GM12875 (cell line): ENCODE measurements at regions not wholly inside any gene's neighbourhood (a gene's known extent, or its start where the extent isn't known, plus 50 kb on each side); places are given as distances from the start of the nearest gene placed in this dataset.

Experiments
- H3K4me3 ChIP-seq: one replicate; pipeline ENCODE4 v1.5.1; 2011; ENCODE audit warnings: low read depth, low read length, control low read depth
- TF ChIP-seq, protein P1 (sequence below): IDR thresholded peaks from 2 replicates; pipeline ENCODE4 v1.5.1; 2011; ENCODE audit warnings: low read depth, mild to moderate bottlenecking, control low read depth, inconsistent platforms, low read length, moderate library complexity, borderline replicate concordance; ENCODE audit not compliant: insufficient read depth

DNA sequence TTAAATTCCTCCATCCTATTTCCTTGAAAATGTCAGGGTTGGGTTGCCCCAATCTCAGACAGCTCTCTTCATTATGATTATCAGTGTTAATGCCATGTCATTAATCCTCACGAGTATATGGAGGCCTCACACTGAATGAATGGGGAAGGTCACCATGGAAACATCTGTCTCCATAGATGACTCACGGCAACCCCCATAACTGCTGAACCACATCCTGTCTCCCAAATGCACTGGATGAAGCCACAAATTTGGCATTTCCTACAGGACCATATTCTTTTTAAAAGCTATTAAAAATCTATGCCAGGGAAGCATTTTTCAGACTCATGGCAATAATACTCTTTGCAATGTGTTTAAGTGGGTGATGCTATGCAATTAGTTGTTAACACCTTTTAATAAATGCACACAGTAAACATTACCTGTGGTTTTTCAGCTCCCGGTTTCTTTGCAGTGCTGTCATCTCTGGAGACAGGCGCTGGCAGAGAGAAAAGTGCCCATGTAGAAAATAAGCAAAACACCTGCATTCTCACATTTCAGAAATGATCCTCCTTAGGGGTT lies 80.1 kb upstream of the PTPRK start:
- H3K4me3 ChIP-seq = no peak overlapping the region
- TF ChIP-seq, protein P1, sequence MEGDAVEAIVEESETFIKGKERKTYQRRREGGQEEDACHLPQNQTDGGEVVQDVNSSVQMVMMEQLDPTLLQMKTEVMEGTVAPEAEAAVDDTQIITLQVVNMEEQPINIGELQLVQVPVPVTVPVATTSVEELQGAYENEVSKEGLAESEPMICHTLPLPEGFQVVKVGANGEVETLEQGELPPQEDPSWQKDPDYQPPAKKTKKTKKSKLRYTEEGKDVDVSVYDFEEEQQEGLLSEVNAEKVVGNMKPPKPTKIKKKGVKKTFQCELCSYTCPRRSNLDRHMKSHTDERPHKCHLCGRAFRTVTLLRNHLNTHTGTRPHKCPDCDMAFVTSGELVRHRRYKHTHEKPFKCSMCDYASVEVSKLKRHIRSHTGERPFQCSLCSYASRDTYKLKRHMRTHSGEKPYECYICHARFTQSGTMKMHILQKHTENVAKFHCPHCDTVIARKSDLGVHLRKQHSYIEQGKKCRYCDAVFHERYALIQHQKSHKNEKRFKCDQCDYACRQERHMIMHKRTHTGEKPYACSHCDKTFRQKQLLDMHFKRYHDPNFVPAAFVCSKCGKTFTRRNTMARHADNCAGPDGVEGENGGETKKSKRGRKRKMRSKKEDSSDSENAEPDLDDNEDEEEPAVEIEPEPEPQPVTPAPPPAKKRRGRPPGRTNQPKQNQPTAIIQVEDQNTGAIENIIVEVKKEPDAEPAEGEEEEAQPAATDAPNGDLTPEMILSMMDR = no peak

DNA sequence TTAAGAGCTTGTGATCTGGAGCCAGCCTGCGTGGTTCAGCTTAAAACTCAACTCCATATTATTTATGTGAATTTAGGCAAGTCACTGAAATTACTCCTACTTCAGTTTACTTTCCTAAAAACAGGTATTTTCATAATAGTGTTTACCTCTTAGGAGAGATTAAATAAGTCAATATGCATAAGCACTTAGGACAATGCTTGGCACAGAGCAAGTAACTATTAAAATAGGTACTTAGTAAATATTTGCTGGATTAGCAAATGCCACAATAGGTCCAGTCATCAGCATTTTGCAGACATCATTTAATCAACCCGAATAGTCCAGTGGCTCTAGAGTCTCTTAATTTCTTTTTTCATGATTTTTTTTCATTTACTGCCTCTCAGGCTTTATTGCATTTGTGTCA lies 78.6 kb upstream of the PTPRK start:
- TF ChIP-seq, protein P1 = no peak
- no peak overlapping the region for H3K4me3 ChIP-seq

DNA sequence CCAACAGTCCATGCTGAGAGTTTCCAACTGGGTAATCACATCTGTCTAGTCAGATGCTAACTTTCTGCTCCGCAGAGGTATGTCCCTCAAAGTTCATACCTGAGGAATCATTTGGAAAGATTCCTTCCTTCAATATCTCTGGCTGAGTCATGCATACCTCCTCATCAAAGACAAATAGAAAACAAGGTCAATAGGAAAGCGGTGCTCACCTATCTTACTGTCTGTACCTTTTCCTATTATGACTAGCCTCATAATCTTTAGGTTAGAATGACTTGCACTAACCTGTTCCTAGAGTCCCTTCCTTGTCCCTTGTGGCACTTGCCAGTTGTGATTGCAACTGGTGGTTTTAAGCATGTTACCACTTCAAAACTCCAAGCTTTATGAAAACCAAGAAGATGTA lies 78.2 kb upstream of the PTPRK start:
- no peak overlapping the region for H3K4me3 ChIP-seq
- TF ChIP-seq, protein P1 = no peak

DNA sequence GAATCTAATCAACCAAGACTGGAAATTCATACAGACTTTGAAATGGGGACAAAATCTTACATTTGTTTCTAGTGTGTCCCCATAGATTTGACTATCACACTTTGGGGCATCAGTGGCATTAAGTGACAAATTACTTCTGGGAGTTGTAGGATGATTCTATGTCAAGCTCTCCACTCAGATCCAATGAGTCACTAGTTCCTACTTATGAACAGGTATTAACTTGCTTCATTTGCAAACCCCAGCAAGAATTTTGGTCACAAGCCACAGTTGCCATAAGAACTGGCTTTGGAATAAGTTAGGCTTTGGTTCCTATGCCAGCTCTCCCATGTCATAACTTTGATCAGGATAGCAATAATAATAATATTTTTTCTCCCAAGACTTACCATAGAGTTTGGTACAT lies 77.6 kb upstream of the PTPRK start:
- TF ChIP-seq, protein P1 = no peak
- no peak overlapping the region for H3K4me3 ChIP-seq

DNA sequence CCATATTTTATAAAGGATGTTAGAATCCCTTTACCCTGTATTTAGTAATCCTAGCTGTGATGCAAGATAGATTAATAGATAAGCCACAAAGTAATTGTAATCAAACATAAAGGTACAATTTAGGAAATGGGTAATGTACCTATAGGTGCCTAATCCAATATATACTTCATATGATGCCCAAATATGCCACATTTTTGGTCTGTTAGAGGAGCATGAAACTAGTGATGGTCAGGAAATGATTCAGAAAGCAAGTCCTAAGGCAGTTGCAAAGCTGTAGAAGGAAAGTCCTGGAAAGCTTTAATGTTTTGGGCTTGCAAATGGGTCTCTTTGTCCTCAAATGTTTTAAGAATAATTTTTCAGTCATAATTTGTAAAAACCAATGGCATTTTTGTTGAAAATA lies 76.6 kb upstream of the PTPRK start:
- H3K4me3 ChIP-seq = no peak overlapping the region
- TF ChIP-seq, protein P1 = no peak

DNA sequence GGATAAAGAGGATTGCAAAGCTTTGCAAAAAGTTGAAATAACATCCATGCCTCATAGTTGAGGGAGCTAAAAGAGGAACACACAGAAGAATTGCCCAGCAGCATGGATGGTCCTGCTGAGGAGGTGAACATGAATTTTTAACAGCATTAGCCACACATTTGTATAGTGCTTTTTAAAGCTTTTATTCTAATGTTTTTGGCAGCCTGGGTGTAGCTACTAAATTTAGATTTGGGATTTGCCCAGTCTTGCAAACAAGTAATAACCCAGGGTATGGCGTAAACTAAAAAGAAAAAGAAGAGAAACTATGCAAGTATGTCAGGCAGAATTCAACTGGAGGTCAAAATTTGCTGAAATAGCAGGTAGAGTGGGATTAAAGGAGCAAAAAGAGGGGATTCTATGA lies 75.1 kb upstream of the PTPRK start:
- TF ChIP-seq, protein P1 = no peak
- H3K4me3 ChIP-seq = no peak overlapping the region

DNA sequence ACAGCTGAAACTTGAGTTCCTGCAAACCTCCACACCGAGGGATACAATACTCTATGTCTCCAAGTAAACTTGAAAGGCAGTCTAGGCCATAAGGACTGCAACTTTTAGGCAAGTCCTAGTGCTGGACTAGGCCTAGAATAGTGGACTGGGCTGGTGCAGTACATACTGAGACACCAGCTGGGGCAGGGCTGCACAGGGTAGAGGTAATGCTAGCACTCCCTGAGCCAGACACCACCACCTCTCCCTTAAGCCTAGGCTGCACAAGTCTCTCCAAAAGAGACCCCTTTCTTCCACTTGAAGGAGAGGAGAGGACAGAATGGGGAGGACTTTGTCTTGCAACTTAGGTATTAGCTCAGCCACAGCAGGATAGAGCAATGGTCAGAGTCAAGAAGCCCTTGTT lies 65.7 kb upstream of the PTPRK start:
- TF ChIP-seq, protein P1 = no peak
- H3K4me3 ChIP-seq = no peak overlapping the region
